ENCODE measurements at regions not wholly inside any gene's neighbourhood (a gene's known extent, or its start where the extent isn't known, plus 50 kb on each side); places are given as distances from the start of the nearest gene placed in this dataset.
"Not testable (repeated sequence)": the region's sequence is repeated elsewhere in the genome, so short reads cannot be mapped to it uniquely, and the experiment has no call there.

GRCh38 chr14:42973171-42973570 lies 1366.5 kb downstream of the LRFN5 start:
- not testable (repeated sequence) for TF ChIP-seq ARNTL (CRISPR knock-in tag; IDR thresholded peaks at IDR 0.05; ENCODE audit: borderline replicate concordance, low read depth); CREB5 (CRISPR knock-in tag; IDR thresholded peaks at IDR 0.05; ENCODE audit: low read depth); ZNF8 (CRISPR knock-in tag; IDR thresholded peaks at IDR 0.05); ZNF565 (CRISPR knock-in tag; conservative IDR thresholded peaks at IDR 0.05; ENCODE audit: low read depth); PATZ1 (CRISPR knock-in tag; IDR thresholded peaks at IDR 0.05; ENCODE audit: borderline replicate concordance); BACH2 (CRISPR knock-in tag; IDR thresholded peaks at IDR 0.05; ENCODE audit: borderline replicate concordance); CSDC2 (CRISPR knock-in tag; IDR thresholded peaks at IDR 0.05); CSRNP3 (CRISPR knock-in tag; IDR thresholded peaks at IDR 0.05); POU6F1 (CRISPR knock-in tag; IDR thresholded peaks at IDR 0.05; ENCODE audit: borderline replicate concordance, low read depth); OSR1 (CRISPR knock-in tag; IDR thresholded peaks at IDR 0.05); TOX (CRISPR knock-in tag; IDR thresholded peaks at IDR 0.05; ENCODE audit: borderline replicate concordance)
